ENCODE measurements at regions not wholly inside any gene's neighbourhood (a gene's known extent, or its start where the extent isn't known, plus 50 kb on each side); places are given as distances from the start of the nearest gene placed in this dataset.

DNA sequence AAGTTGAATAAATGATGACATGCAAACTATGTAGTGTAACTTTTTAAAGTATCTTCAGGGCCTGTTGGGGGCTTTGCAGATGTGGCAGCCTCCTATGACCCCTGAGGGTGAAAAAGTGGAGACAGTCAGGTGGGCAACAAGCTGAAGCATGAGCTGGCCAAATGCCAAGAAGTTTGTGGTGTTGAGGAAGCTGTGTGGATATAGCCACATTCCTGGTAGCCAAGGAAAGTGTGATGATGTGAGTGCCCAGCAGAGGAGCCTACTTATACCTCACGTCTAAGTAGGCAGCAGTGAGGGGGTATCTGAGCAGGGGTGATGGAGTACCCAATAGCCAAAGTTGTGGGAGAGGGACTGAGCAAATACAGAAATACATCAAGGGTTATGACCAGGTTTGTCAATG lies 621.2 kb upstream of the CDH6 start:
- intact Hi-C loops (cut with DNase I; ENCODE audit: low total_unique reads): loop anchor here (2.0 kb wide), 1 partner anchor 23 kb away; no protein-coding TSS in a partner anchor
- TF ChIP-seq, protein P1, sequence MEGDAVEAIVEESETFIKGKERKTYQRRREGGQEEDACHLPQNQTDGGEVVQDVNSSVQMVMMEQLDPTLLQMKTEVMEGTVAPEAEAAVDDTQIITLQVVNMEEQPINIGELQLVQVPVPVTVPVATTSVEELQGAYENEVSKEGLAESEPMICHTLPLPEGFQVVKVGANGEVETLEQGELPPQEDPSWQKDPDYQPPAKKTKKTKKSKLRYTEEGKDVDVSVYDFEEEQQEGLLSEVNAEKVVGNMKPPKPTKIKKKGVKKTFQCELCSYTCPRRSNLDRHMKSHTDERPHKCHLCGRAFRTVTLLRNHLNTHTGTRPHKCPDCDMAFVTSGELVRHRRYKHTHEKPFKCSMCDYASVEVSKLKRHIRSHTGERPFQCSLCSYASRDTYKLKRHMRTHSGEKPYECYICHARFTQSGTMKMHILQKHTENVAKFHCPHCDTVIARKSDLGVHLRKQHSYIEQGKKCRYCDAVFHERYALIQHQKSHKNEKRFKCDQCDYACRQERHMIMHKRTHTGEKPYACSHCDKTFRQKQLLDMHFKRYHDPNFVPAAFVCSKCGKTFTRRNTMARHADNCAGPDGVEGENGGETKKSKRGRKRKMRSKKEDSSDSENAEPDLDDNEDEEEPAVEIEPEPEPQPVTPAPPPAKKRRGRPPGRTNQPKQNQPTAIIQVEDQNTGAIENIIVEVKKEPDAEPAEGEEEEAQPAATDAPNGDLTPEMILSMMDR (IDR thresholded peaks at IDR 0.05): no peak
- TF ChIP-seq POLR2A (IDR thresholded peaks at IDR 0.05): no peak
- no peak for TF ChIP-seq POLR2AphosphoS5 (IDR thresholded peaks at IDR 0.05)
- H3K27me3 ChIP-seq: no peaks in the 10 kb centered on the region
- no peaks in the 10 kb centered on the region for H3K9me3 ChIP-seq
- H3K36me3 ChIP-seq: no peaks in the 10 kb centered on the region
- no peak overlapping the region for H3K4me3 ChIP-seq
- DNase-seq (ENCODE audit: low spot score in 2 of 2): no peak
- H3K27ac ChIP-seq: no peak overlapping the region
- H3K4me1 ChIP-seq: no peaks in the 10 kb centered on the region

DNA sequence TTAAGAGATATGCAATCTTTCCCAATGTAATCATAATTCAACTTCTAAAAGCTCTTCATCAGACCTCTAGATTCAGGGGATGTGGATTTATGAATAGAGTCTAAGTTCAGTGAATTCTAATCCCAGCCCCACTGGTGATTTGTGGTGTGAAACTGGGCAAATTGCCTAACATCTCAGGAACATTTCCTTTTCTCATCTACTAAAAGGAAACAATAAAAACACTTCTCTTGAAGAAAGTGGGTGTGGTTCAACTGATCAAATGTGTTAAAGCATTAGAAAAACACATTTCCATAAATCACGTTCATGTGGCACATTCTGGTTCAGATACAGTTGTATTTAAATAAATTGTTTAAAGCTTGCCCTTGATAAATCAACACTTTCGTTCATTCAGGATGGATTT lies 631.7 kb upstream of the CDH6 start:
- TF ChIP-seq POLR2AphosphoS5 (IDR thresholded peaks at IDR 0.05) (no peak), POLR2A (IDR thresholded peaks at IDR 0.05) (no peak)
- TF ChIP-seq, protein P1 (IDR thresholded peaks at IDR 0.05): no peak
- DNase-seq (ENCODE audit: low spot score in 2 of 2): no peak
- H3K4me1 ChIP-seq: no peaks in the 10 kb centered on the region
- no peaks in the 10 kb centered on the region for H3K27me3 ChIP-seq
- H3K27ac ChIP-seq: no peak overlapping the region
- H3K36me3 ChIP-seq: no peaks in the 10 kb centered on the region
- intact Hi-C loops (cut with DNase I; ENCODE audit: low total_unique reads): no loop called here
- H3K4me3 ChIP-seq: no peak overlapping the region
- H3K9me3 ChIP-seq: no peaks in the 10 kb centered on the region

DNA sequence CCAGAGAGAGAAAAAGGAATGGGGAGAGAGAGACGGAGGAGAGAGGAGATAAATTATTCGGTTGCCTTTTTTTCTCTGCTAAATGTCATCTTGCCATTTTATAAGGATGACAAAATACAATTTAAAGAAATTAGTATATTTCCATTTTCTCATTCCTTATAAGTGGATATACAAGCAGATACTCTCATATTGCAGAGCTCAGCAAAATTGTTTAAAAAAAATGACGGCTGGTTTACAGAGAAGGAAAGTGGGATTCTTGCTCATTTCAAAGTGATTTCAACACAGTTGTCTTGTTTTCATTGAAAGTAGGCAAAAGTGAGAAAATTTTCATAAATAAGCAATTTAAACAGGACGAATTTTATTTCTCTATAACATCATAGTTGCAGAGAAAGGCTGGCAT lies 641.9 kb upstream of the CDH6 start:
- H3K4me1 ChIP-seq: no peaks in the 10 kb centered on the region
- H3K27ac ChIP-seq: no peak overlapping the region
- TF ChIP-seq POLR2A (IDR thresholded peaks at IDR 0.05): no peak
- TF ChIP-seq, protein P1 (IDR thresholded peaks at IDR 0.05): no peak
- no peak for TF ChIP-seq POLR2AphosphoS5 (IDR thresholded peaks at IDR 0.05)
- intact Hi-C loops (cut with DNase I; ENCODE audit: low total_unique reads): no loop called here
- DNase-seq (ENCODE audit: low spot score in 2 of 2): no peak
- H3K9me3 ChIP-seq: no peaks in the 10 kb centered on the region
- no peak overlapping the region for H3K4me3 ChIP-seq
- no peaks in the 10 kb centered on the region for H3K36me3 ChIP-seq
- no peaks in the 10 kb centered on the region for H3K27me3 ChIP-seq

DNA sequence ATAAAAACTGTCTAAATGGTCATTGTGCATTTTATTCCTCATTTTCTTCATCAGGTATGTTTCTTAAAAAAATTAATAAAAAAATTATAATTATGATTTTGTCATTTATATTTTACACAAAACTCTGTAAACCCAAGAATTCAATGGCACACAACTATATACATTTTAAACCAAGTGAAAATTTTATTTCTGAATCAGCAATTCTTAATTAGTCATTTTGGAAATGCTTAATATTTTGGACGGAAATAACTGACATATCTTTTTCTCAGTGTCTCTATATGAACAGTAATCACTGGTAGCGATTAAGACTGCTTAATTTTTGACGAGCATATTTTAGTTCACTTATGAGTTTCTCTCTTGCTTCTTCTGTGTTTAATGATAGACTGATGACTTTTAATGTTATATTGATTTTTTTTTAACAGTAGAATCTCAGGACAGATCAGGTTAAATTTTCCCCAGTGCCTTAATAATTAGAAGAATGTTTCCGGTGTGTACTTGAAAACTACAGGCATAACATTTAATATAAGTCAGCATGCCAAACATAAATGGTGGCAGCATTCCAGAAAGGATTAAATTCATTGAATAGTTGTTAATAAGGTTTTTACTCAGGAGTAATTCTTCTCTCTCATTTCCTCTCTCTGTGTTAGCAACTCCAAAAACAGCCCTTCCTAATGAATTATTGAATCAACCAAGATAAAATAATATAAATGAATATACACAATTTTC lies 644.7 kb upstream of the CDH6 start:
- Histone ChIP-seq H3K27me3 (no peaks in the 10 kb centered on the region), H3K36me3 (no peaks in the 10 kb centered on the region), H3K9me3 (no peaks in the 10 kb centered on the region), H3K4me1 (no peaks in the 10 kb centered on the region), H3K27ac (no peak overlapping the region), H3K4me3 (no peak overlapping the region)
- DNase-seq (ENCODE audit: low spot score in 2 of 2): no peak
- TF ChIP-seq, protein P1 (IDR thresholded peaks at IDR 0.05): no peak
- no peak for TF ChIP-seq POLR2A (IDR thresholded peaks at IDR 0.05)
- no peak for TF ChIP-seq POLR2AphosphoS5 (IDR thresholded peaks at IDR 0.05)
- intact Hi-C loops (cut with DNase I; ENCODE audit: low total_unique reads): no loop called here

DNA sequence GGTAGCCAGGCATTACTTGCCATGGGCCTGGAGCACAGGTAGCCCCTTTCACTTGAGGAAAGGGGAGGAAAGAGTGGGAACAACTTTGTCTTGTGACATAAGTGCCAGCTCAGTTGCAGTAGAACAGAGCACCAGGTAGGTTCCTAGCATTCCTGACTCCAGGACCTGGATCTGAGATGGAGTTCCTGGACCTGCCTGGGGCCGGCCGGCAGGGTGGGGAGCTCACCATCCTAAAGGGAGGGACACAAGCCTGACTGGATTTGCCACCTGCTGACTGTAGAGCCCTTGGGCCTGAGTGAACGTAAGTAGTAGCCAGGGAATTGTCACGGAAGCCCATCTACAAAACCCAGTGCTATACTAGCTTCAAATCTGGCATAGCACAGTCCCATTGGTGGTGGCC lies 653.3 kb upstream of the CDH6 start:
- Histone ChIP-seq H3K36me3 (no peaks in the 10 kb centered on the region), H3K27me3 (no peaks in the 10 kb centered on the region), H3K4me1 (no peaks in the 10 kb centered on the region), H3K4me3 (no peak overlapping the region), H3K27ac (no peak overlapping the region), H3K9me3 (peaks cover 7 to 15% of the 10 kb centered on the region in 2 donors)
- DNase-seq (ENCODE audit: low spot score in 2 of 2): no peak
- TF ChIP-seq POLR2A (IDR thresholded peaks at IDR 0.05): no peak
- no peak for TF ChIP-seq POLR2AphosphoS5 (IDR thresholded peaks at IDR 0.05)
- TF ChIP-seq, protein P1 (IDR thresholded peaks at IDR 0.05): no peak
- intact Hi-C loops (cut with DNase I; ENCODE audit: low total_unique reads): no loop called here
